Epidermal melanocyte (primary cell): ENCODE measurements at regions not wholly inside any gene's neighbourhood (a gene's known extent, or its start where the extent isn't known, plus 50 kb on each side); places are given as distances from the start of the nearest gene placed in this dataset.
"Not testable (repeated sequence)": the region's sequence is repeated elsewhere in the genome, so short reads cannot be mapped to it uniquely, and the experiment has no call there.

Source experiments
- DNase-seq: peaks from one replicate; pipeline ENCODE4 v3.0.0; 2011; ENCODE audit warnings: low spot score; ENCODE audit not compliant: insufficient read length

- no peak for DNase-seq
Observed at GRCh38 chr10:2800178-2800577, 267.2 kb upstream of the PFKP start.

GRCh38 chr10:2798336-2799022 is 268.9 kb upstream of the PFKP start:
- no peak for DNase-seq

GRCh38 chr10:2791774-2792443 is 275.4 kb upstream of the PFKP start:
- DNase-seq, result no peak

GRCh38 chr10:2790396-2791188 is 276.8 kb upstream of the PFKP start:
- DNase-seq, result no peak

- no peak for DNase-seq
Observed at GRCh38 chr10:2786251-2786650, 281.1 kb upstream of the PFKP start.

GRCh38 chr10:2784766-2785165 is 282.6 kb upstream of the PFKP start:
- no peak for DNase-seq

GRCh38 chr10:2782950-2783349 is 284.4 kb upstream of the PFKP start:
- DNase-seq, result no peak

- DNase-seq, result no peak
Observed at GRCh38 chr10:2782265-2782664, 285.1 kb upstream of the PFKP start.

- no peak for DNase-seq
Observed at GRCh38 chr10:2777666-2778355, 289.5 kb upstream of the PFKP start.

- no peak for DNase-seq
Observed at GRCh38 chr10:2772816-2773631, 294.3 kb upstream of the PFKP start.

- DNase-seq, result no peak
Observed at GRCh38 chr10:2772135-2772534, 295.2 kb upstream of the PFKP start.

GRCh38 chr10:2767293-2767692 is 300.1 kb upstream of the PFKP start:
- not testable (repeated sequence) for DNase-seq

GRCh38 chr10:2761971-2762370 is 305.4 kb upstream of the PFKP start:
- DNase-seq, result no peak

GRCh38 chr10:2761311-2761710 is 306.0 kb upstream of the PFKP start:
- no peak for DNase-seq

GRCh38 chr10:2760736-2761135 is 306.6 kb upstream of the PFKP start:
- no peak for DNase-seq

GRCh38 chr10:2759233-2759632 is 308.1 kb upstream of the PFKP start:
- no peak for DNase-seq

- no peak for DNase-seq
Observed at GRCh38 chr10:2754943-2755342, 312.4 kb upstream of the PFKP start.

- no peak for DNase-seq
Observed at GRCh38 chr10:2748287-2748686, 319.1 kb upstream of the PFKP start.

- DNase-seq, result no peak
Observed at GRCh38 chr10:2746638-2747037, 320.7 kb upstream of the PFKP start.

GRCh38 chr10:2745666-2746065 is 321.7 kb upstream of the PFKP start:
- DNase-seq, result no peak
